ENCODE measurements at regions not wholly inside any gene's neighbourhood (a gene's known extent, or its start where the extent isn't known, plus 50 kb on each side); places are given as distances from the start of the nearest gene placed in this dataset.

GRCh38 chr2:192783643-192784042 is 588.9 kb upstream of the TMEFF2 start:
- no peak for TF ChIP-seq CTCF (IDR thresholded peaks at IDR 0.05; ENCODE audit: insufficient read depth, missing control alignments)
- FAIRE-seq (no peak), DNase-seq (ENCODE audit: insufficient read length, low spot score) (no peak)

DNA sequence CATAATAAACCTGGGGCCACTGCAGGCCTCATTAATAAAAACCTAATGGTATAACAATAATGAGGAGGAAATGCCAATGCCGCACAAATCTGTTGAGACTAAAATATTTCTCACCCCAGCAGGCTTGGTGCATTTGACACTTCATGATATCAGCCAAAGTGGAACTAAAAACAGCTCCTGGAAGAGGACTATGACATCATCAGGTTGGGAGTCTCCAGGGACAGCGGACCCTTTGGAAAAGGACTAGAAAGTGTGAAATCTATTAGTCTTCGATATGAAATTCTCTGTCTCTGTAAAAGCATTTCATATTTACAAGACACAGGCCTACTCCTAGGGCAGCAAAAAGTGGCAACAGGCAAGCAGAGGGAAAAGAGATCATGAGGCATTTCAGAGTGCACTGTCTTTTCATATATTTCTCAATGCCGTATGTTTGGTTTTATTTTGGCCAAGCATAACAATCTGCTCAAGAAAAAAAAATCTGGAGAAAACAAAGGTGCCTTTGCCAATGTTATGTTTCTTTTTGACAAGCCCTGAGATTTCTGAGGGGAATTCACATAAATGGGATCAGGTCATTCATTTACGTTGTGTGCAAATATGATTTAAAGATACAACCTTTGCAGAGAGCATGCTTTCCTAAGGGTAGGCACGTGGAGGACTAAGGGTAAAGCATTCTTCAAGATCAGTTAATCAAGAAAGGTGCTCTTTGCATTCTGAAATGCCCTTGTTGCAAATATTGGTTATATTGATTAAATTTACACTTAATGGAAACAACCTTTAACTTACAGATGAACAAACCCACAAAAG is 580.9 kb upstream of the TMEFF2 start:
- no peak for DNase-seq (ENCODE audit: insufficient read length, low spot score)
- FAIRE-seq: no peak
- TF ChIP-seq CTCF (IDR thresholded peaks at IDR 0.05; ENCODE audit: insufficient read depth, missing control alignments): no peak

DNA sequence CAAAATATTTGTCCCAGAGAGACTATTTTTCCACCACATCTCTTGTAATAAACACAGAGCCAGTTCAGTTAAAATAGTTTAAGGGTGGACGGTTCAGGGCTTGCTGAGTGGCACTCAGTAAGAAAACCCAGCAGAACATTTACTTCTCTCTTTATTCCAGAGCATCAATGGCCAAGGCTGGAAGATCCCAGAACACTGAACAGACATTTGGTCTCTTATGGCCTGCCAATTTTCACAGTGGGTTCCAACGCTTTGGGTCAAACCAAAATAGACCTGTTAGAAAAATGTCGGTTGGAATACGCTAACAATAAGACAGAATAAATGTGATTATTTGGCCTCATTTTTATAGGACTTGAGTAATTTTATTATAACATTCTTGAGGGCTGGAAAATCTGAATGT is 580.3 kb upstream of the TMEFF2 start:
- DNase-seq (ENCODE audit: insufficient read length, low spot score) (no peak), FAIRE-seq (no peak)
- TF ChIP-seq CTCF (IDR thresholded peaks at IDR 0.05; ENCODE audit: insufficient read depth, missing control alignments): no peak

GRCh38 chr2:192773044-192773443 is 578.3 kb upstream of the TMEFF2 start:
- DNase-seq (ENCODE audit: insufficient read length, low spot score) (no peak), FAIRE-seq (no peak)
- no peak for TF ChIP-seq CTCF (IDR thresholded peaks at IDR 0.05; ENCODE audit: insufficient read depth, missing control alignments)

DNA sequence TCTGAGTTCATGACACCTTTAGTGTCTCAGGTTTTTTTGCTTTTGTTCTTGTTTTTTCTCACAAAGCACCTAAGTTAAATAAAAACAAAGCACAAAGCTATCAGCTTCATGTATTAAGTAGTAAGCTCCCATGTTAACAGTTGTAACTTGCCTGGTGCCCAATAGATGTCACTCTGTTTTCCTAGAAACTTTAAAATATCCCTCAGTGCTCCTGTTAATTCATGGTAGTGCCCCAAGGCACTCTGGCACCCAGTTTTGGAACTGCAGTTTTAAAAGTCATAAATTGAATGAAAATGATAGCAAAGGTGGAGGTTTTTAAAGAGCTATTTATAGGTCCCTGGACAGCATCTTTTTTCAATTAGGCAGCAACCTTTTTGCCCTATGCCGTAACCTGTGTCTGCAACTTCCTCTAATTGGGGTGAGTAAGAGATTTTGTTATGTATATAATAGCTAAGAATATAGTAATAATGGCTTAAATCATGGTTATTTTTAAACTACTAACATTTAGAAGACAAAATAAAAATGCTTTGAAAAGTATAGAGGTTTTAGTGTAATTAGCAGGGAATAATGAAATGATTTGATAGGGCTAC is 555.0 kb upstream of the TMEFF2 start:
- TF ChIP-seq CTCF (IDR thresholded peaks at IDR 0.05; ENCODE audit: insufficient read depth, missing control alignments): peak; percentile 49
- FAIRE-seq (peak; percentile 70), DNase-seq (ENCODE audit: insufficient read length, low spot score) (no peak)

- FAIRE-seq: no peak
- TF ChIP-seq CTCF (IDR thresholded peaks at IDR 0.05; ENCODE audit: insufficient read depth, missing control alignments): peak; percentile 22
- DNase-seq (ENCODE audit: insufficient read length, low spot score): no peak
Observed at GRCh38 chr2:192741889-192742288, 547.2 kb upstream of the TMEFF2 start.

DNA sequence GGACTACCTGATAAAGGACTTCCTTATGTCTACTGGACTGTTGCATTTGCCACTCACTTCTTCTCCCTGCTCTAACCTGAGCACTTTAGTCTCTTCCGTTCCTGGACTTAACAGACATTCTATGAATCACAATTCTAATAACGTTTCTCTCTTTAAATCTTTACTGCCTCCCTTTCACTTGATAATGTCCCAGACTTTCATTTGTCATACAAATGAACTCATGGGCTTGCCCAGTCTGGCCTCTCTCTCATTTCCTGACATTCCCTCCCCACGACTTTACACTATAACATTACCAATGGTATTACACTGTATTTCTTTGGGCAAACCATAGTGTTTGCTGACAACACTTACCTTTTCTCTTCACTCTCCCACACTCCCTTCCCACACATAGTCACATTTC is 540.7 kb upstream of the TMEFF2 start:
- DNase-seq (ENCODE audit: insufficient read length, low spot score) (no peak), FAIRE-seq (no peak)
- no peak for TF ChIP-seq CTCF (IDR thresholded peaks at IDR 0.05; ENCODE audit: insufficient read depth, missing control alignments)

Measured in D721Med (cell line).